ENCODE measurements at regions not wholly inside any gene's neighbourhood (a gene's known extent, or its start where the extent isn't known, plus 50 kb on each side); places are given as distances from the start of the nearest gene placed in this dataset.

DNA sequence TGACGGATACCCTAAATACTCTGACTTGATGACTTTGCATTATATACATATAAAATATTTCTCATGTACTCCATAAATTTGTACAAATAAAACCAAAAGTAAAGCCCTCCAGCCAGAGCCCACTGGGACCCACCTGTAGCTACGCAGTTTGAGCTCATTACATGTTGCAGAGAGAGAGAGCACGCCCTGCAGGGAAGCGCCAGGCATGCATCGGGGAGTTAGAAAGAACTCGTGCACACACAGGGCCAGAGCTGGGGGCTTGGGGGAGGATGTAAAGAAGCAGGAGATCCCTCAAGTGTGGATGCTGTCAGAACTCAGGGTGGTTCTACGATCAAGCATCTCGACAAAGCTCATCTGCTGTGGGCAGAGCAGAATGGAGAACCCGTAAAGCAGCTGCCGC lies 178.5 kb upstream of the RTL1 start:
- TF ChIP-seq CTCF (IDR thresholded peaks at IDR 0.05; ENCODE audit: extremely low read depth in 1 of 2, insufficient read depth in 1 of 2, low read depth in 1 of 2, low read length in 2 of 2) = no peak
- no peak for TF ChIP-seq MYC (IDR thresholded peaks at IDR 0.05; ENCODE audit: low read depth, low read length)
- TF ChIP-seq POLR2A (IDR thresholded peaks at IDR 0.05; ENCODE audit: low read depth, low read length) = no peak

Measured in endothelial cell of umbilical vein (primary cell).